Activated naive CD8-positive, alpha-beta T cell treated with anti-CD3 and anti-CD28 coated beads for 36 hours (primary cell): ENCODE measurements at regions not wholly inside any gene's neighbourhood (a gene's known extent, or its start where the extent isn't known, plus 50 kb on each side); places are given as distances from the start of the nearest gene placed in this dataset.

Experiments
- DNase-seq: peaks from one replicate; pipeline ENCODE4 v3.0.0; 2021
- H3K27ac Mint-ChIP-seq: one replicate; pipeline ENCODE4 v1.8.0; 2022; ENCODE audit warnings: mild to moderate bottlenecking, moderate library complexity, mixed read lengths
- H3K27me3 Mint-ChIP-seq: one replicate; pipeline ENCODE4 v1.8.0; 2022; ENCODE audit warnings: mild to moderate bottlenecking, mixed read lengths
- H3K36me3 Mint-ChIP-seq: one replicate; pipeline ENCODE4 v1.8.0; 2021; ENCODE audit warnings: mild to moderate bottlenecking, mixed read lengths
- H3K4me1 Mint-ChIP-seq: one replicate; pipeline ENCODE4 v1.8.0; 2021; ENCODE audit warnings: mixed read lengths
- H3K4me3 Mint-ChIP-seq: one replicate; pipeline ENCODE4 v1.8.0; 2022; ENCODE audit warnings: mild to moderate bottlenecking, moderate library complexity, mixed read lengths
- H3K9me3 Mint-ChIP-seq: one replicate; pipeline ENCODE4 v1.8.0; 2022; ENCODE audit warnings: mixed read lengths

DNA sequence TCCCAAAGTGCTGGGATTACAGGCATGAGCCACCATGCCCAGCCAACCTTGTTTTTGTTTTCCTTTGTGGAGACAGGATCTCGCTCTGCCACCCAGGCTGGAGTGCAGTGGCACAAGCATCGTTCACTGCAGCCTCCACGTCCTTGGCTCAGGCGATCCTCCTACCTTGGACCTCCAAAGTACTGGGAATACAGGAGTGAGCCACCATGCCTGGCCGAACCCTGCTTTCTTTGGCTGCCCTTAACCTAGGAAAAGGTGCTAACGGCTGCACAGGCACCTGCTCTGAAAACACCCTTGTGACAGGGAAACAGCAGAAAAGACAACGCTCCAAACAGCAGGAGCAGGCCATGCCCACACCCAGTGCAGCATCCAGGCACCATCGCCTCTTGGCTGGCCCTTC lies 71.9 kb downstream of the OAT start:
- Mint-ChIP-seq H3K4me1 (no peaks in the 10 kb centered on the region), H3K9me3 (no peaks in the 10 kb centered on the region), H3K36me3 (no peaks in the 10 kb centered on the region), H3K4me3 (no peak overlapping the region), H3K27me3 (no peaks in the 10 kb centered on the region), H3K27ac (no peak overlapping the region)
- no peak for DNase-seq

DNA sequence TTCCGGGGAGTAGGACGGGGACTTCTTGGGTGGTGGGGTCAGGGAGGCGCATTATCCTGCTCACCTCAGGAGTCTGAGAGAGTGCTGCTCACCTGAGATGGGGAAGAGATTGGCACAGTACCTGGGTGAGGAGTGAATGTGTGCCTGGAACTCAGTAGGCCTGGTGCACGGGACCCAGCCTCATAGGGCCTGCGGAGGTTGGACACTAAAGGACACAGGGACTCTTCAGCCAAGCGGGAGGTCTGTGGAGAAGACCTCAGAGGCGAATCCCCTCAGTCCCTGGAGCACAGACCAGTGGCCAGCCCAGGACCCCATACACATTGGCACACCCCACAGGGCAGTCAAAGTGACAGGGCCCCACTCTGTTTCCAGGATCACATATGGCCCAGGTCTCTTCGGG lies 73.2 kb downstream of the OAT start:
- DNase-seq = no peak
- Mint-ChIP-seq H3K36me3 (no peaks in the 10 kb centered on the region), H3K4me1 (no peaks in the 10 kb centered on the region), H3K27ac (no peak overlapping the region), H3K9me3 (no peaks in the 10 kb centered on the region), H3K4me3 (no peak overlapping the region), H3K27me3 (no peaks in the 10 kb centered on the region)

DNA sequence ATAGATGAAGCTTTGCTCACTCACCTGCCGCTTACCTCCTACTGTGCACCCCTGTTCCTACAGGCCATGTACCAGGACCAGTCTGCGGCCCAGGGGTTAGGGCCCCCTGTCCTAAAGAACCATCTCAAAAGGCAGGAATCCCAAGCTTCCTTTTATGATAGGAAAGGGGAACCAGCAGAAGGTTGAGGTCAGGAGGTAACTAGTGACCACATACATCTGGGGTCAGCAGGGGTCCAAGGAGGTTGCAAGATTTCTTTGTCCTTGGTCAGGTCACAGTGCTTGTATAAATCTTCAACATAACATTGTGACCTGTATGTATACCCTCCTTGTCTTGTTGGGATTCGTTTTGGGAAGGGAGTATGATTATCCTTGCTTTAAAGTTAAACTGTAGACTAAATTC lies 73.8 kb downstream of the OAT start:
- Mint-ChIP-seq H3K4me1 (no peaks in the 10 kb centered on the region), H3K9me3 (no peaks in the 10 kb centered on the region), H3K36me3 (no peaks in the 10 kb centered on the region), H3K27ac (no peak overlapping the region), H3K4me3 (no peak overlapping the region), H3K27me3 (no peaks in the 10 kb centered on the region)
- no peak for DNase-seq

- no peaks in the 10 kb centered on the region for H3K4me1 Mint-ChIP-seq
- H3K36me3 Mint-ChIP-seq = no peaks in the 10 kb centered on the region
- no peak for DNase-seq
- no peak overlapping the region for H3K27ac Mint-ChIP-seq
- H3K9me3 Mint-ChIP-seq = no peaks in the 10 kb centered on the region
- no peaks in the 10 kb centered on the region for H3K27me3 Mint-ChIP-seq
- no peak overlapping the region for H3K4me3 Mint-ChIP-seq
These were observed 74.5 kb downstream of the OAT start for GRCh38 chr10:124344266-124344590.

GRCh38 chr10:124343351-124344265 lies 75.1 kb downstream of the OAT start:
- Mint-ChIP-seq H3K4me1 (no peaks in the 10 kb centered on the region), H3K4me3 (no peak overlapping the region), H3K9me3 (no peaks in the 10 kb centered on the region), H3K36me3 (no peaks in the 10 kb centered on the region), H3K27me3 (no peaks in the 10 kb centered on the region), H3K27ac (no peak overlapping the region)
- no peak for DNase-seq

- no peaks in the 10 kb centered on the region for H3K27me3 Mint-ChIP-seq
- H3K4me1 Mint-ChIP-seq = no peaks in the 10 kb centered on the region
- no peaks in the 10 kb centered on the region for H3K36me3 Mint-ChIP-seq
- no peaks in the 10 kb centered on the region for H3K9me3 Mint-ChIP-seq
- no peak overlapping the region for H3K27ac Mint-ChIP-seq
- DNase-seq = no peak
- H3K4me3 Mint-ChIP-seq = no peak overlapping the region
These were observed 75.9 kb downstream of the OAT start for GRCh38 chr10:124342821-124343170.

GRCh38 chr10:124342136-124342820 lies 76.4 kb downstream of the OAT start:
- no peaks in the 10 kb centered on the region for H3K4me1 Mint-ChIP-seq
- H3K9me3 Mint-ChIP-seq = no peaks in the 10 kb centered on the region
- no peak overlapping the region for H3K4me3 Mint-ChIP-seq
- H3K27ac Mint-ChIP-seq = no peak overlapping the region
- no peaks in the 10 kb centered on the region for H3K36me3 Mint-ChIP-seq
- H3K27me3 Mint-ChIP-seq = no peaks in the 10 kb centered on the region
- no peak for DNase-seq

DNA sequence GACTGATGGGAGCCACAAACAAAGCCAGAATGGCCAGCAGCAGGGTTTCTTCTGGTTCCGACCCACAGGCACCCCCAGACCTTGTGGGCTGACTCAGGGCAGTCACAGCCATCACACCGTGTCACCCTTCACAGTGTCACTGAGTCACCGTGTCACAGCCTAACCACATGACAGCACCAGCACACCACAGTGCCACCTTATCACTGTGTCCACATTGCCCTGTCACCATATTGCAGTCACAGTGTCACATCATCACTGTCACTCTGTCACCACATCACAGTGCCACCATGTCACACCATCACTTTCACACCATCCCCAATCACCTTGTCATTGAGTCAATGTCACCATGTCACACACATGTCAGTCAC lies 77.0 kb downstream of the OAT start:
- Mint-ChIP-seq H3K27me3 (no peaks in the 10 kb centered on the region), H3K9me3 (no peaks in the 10 kb centered on the region), H3K4me1 (no peaks in the 10 kb centered on the region), H3K27ac (no peak overlapping the region), H3K4me3 (no peak overlapping the region), H3K36me3 (no peaks in the 10 kb centered on the region)
- peak; percentile 41 for DNase-seq

DNA sequence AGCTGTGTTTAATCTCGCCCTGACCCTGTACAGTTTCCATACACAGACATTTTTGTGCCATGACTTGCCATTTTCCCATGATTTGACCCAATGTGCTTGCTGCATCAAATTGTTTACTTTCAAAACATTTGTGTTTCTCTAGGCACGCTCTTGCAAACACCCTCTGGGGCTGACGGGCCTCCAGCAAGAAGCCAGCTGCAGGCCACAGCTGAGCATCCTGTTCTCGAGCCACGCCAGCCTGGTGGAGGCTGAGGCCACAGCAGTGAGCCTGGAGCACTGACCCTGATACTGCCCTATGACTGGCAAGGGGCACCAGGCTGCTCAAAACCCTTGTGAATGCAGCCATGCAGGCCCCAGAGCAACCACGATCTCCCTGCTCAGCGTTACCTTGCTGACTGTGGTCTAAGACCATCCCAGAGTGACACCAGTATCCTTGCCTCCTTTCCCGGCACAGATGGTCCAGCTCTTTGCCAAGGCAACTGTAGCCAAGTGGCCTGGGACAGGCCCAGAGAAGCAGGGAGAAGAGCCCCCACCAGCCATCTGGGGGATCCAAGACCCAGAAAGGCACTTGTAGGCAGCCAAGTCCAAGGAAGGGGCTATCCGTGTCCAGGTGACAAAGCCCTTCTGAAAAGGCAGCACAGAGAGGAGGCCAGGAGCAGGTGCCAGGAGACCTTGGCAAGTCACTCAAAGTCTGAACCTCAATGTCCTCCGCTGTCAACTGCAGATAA lies 78.5 kb downstream of the OAT start:
- H3K4me1 Mint-ChIP-seq = no peaks in the 10 kb centered on the region
- no peak overlapping the region for H3K27ac Mint-ChIP-seq
- H3K4me3 Mint-ChIP-seq = no peak overlapping the region
- H3K27me3 Mint-ChIP-seq = no peaks in the 10 kb centered on the region
- DNase-seq = no peak
- no peaks in the 10 kb centered on the region for H3K36me3 Mint-ChIP-seq
- H3K9me3 Mint-ChIP-seq = no peaks in the 10 kb centered on the region

- no peak overlapping the region for H3K4me3 Mint-ChIP-seq
- H3K27ac Mint-ChIP-seq = no peak overlapping the region
- no peaks in the 10 kb centered on the region for H3K27me3 Mint-ChIP-seq
- no peaks in the 10 kb centered on the region for H3K36me3 Mint-ChIP-seq
- DNase-seq = no peak
- H3K4me1 Mint-ChIP-seq = no peaks in the 10 kb centered on the region
- H3K9me3 Mint-ChIP-seq = no peaks in the 10 kb centered on the region
These were observed 79.3 kb downstream of the OAT start for GRCh38 chr10:124339119-124340032.

GRCh38 chr10:124338276-124338925 lies 80.3 kb downstream of the OAT start:
- no peak overlapping the region for H3K4me3 Mint-ChIP-seq
- no peaks in the 10 kb centered on the region for H3K9me3 Mint-ChIP-seq

GRCh38 chr10:124336186-124336585 lies 82.5 kb downstream of the OAT start:
- H3K27ac Mint-ChIP-seq = no peak overlapping the region
- DNase-seq = no peak
- H3K36me3 Mint-ChIP-seq = no peaks in the 10 kb centered on the region
- H3K27me3 Mint-ChIP-seq = peaks cover 4% of the 10 kb centered on the region
- H3K4me1 Mint-ChIP-seq = no peaks in the 10 kb centered on the region
- H3K4me3 Mint-ChIP-seq = no peak overlapping the region
- peaks cover 8% of the 10 kb centered on the region for H3K9me3 Mint-ChIP-seq

More at GRCh38 chr10:124338276-124338925, 80.3 kb downstream of the OAT start:
- Mint-ChIP-seq H3K27me3 (no peaks in the 10 kb centered on the region), H3K27ac (no peak overlapping the region), H3K4me1 (no peaks in the 10 kb centered on the region), H3K36me3 (no peaks in the 10 kb centered on the region)
- DNase-seq = no peak

DNA sequence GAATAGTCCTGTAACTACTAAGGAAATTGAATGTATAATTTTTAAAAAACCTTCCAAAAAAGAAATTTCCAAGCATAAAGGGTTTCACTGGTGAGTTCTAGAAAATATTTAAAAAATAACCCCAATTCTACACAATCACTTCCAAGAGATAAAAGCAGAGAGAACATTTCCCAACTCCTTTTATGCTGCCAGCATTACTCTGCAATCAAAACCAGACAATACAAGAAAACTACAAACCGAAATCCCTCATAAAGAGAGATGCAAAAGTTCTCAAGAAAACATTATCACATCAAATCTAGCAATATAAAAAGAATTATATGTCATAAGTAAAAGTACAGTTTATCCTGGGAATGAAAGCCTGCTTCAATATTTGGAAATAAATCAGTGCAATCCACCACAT lies 84.8 kb downstream of the OAT start:
- no peaks in the 10 kb centered on the region for H3K36me3 Mint-ChIP-seq
- peaks cover 12% of the 10 kb centered on the region for H3K9me3 Mint-ChIP-seq
- DNase-seq = no peak
- H3K4me1 Mint-ChIP-seq = no peaks in the 10 kb centered on the region
- H3K4me3 Mint-ChIP-seq = no peak overlapping the region
- H3K27ac Mint-ChIP-seq = no peak overlapping the region
- peaks cover 4% of the 10 kb centered on the region for H3K27me3 Mint-ChIP-seq

GRCh38 chr10:124332426-124332825 lies 86.3 kb downstream of the OAT start:
- no peak overlapping the region for H3K27ac Mint-ChIP-seq
- H3K27me3 Mint-ChIP-seq = peaks cover 4% of the 10 kb centered on the region
- no peak overlapping the region for H3K4me3 Mint-ChIP-seq
- H3K9me3 Mint-ChIP-seq = peaks cover 12% of the 10 kb centered on the region
- no peaks in the 10 kb centered on the region for H3K36me3 Mint-ChIP-seq
- no peak for DNase-seq
- H3K4me1 Mint-ChIP-seq = no peaks in the 10 kb centered on the region
